Nephron progenitor cell (in vitro differentiated cells): ENCODE measurements at regions not wholly inside any gene's neighbourhood (a gene's known extent, or its start where the extent isn't known, plus 50 kb on each side); places are given as distances from the start of the nearest gene placed in this dataset.

Experiments used
- DNase-seq: peaks from one replicate; pipeline ENCODE4 v3.0.0; 2021
- H3K27ac Mint-ChIP-seq: 2 replicates; pipeline ENCODE4 v1.8.0; 2021; ENCODE audit warnings: mild to moderate bottlenecking, moderate library complexity, mixed read lengths
- H3K27me3 Mint-ChIP-seq: 2 replicates; pipeline ENCODE4 v1.8.0; 2021; ENCODE audit warnings: mild to moderate bottlenecking, low read depth, mixed read lengths; ENCODE audit not compliant: poor library complexity
- H3K36me3 Mint-ChIP-seq: 2 replicates; pipeline ENCODE4 v1.8.0; 2021; ENCODE audit warnings: low read depth, mixed read lengths
- H3K4me1 Mint-ChIP-seq: 2 replicates; pipeline ENCODE4 v1.8.0; 2021; ENCODE audit warnings: mixed read lengths
- H3K4me3 Mint-ChIP-seq: 2 replicates; pipeline ENCODE4 v1.8.0; 2021; ENCODE audit warnings: mild to moderate bottlenecking, moderate library complexity, mixed read lengths
- H3K9me3 Mint-ChIP-seq: 2 replicates; pipeline ENCODE4 v1.8.0; 2021; ENCODE audit warnings: mild to moderate bottlenecking, moderate library complexity, mixed read lengths
- CTCF ChIP-seq: fragments of 200-600 bp; sonication (generic); IDR thresholded peaks from 2 replicates; pipeline ENCODE4 v1.5.0; 2021; ENCODE audit warnings: antibody characterized with exemption

GRCh38 chr7:106957766-106958165 lies 86.7 kb upstream of the PRKAR2B start:
- Mint-ChIP-seq H3K27me3 (peaks cover 16% of the 10 kb centered on the region), H3K27ac (no peak overlapping the region), H3K4me3 (no peak overlapping the region), H3K36me3 (no peaks in the 10 kb centered on the region), H3K9me3 (no peaks in the 10 kb centered on the region), H3K4me1 (peaks cover 4% of the 10 kb centered on the region)
- no peak for DNase-seq
- TF ChIP-seq CTCF = no peak

- peak; percentile 24 for TF ChIP-seq CTCF
- Mint-ChIP-seq H3K9me3 (no peaks in the 10 kb centered on the region), H3K4me1 (no peaks in the 10 kb centered on the region), H3K27me3 (peaks cover 22% of the 10 kb centered on the region), H3K27ac (no peak overlapping the region), H3K36me3 (no peaks in the 10 kb centered on the region), H3K4me3 (no peak overlapping the region)
- DNase-seq = peak; percentile 21
Observed at GRCh38 chr7:106959753-106960152, 84.8 kb upstream of the PRKAR2B start.

- Mint-ChIP-seq H3K9me3 (no peaks in the 10 kb centered on the region), H3K4me3 (no peak overlapping the region), H3K4me1 (no peaks in the 10 kb centered on the region), H3K27ac (no peak overlapping the region), H3K27me3 (peaks cover 19% of the 10 kb centered on the region), H3K36me3 (no peaks in the 10 kb centered on the region)
- no peak for DNase-seq
- no peak for TF ChIP-seq CTCF
Observed at GRCh38 chr7:106962751-106963150, 81.8 kb upstream of the PRKAR2B start.

GRCh38 chr7:106964466-106964865 lies 80.0 kb upstream of the PRKAR2B start:
- Mint-ChIP-seq H3K36me3 (no peaks in the 10 kb centered on the region), H3K4me1 (no peaks in the 10 kb centered on the region), H3K27ac (no peak overlapping the region), H3K27me3 (peaks cover 21% of the 10 kb centered on the region), H3K9me3 (no peaks in the 10 kb centered on the region), H3K4me3 (no peak overlapping the region)
- DNase-seq = no peak
- no peak for TF ChIP-seq CTCF

- no peaks in the 10 kb centered on the region for H3K4me1 Mint-ChIP-seq
- no peak overlapping the region for H3K27ac Mint-ChIP-seq
- H3K27me3 Mint-ChIP-seq = peaks cover 25% of the 10 kb centered on the region
- H3K4me3 Mint-ChIP-seq = no peak overlapping the region
- H3K36me3 Mint-ChIP-seq = no peaks in the 10 kb centered on the region
- no peak for TF ChIP-seq CTCF
- H3K9me3 Mint-ChIP-seq = no peaks in the 10 kb centered on the region
- no peak for DNase-seq
Observed at GRCh38 chr7:106965108-106965507, 79.4 kb upstream of the PRKAR2B start.

- no peaks in the 10 kb centered on the region for H3K4me1 Mint-ChIP-seq
Observed at GRCh38 chr7:106966121-106966520, 78.4 kb upstream of the PRKAR2B start.

More at GRCh38 chr7:106966121-106966520, 78.4 kb upstream of the PRKAR2B start:
- H3K36me3 Mint-ChIP-seq = no peaks in the 10 kb centered on the region
- TF ChIP-seq CTCF = no peak
- DNase-seq = no peak
- H3K27me3 Mint-ChIP-seq = peaks cover 22% of the 10 kb centered on the region
- no peak overlapping the region for H3K4me3 Mint-ChIP-seq
- no peak overlapping the region for H3K27ac Mint-ChIP-seq
- H3K9me3 Mint-ChIP-seq = no peaks in the 10 kb centered on the region
